ENCODE measurements at regions not wholly inside any gene's neighbourhood (a gene's known extent, or its start where the extent isn't known, plus 50 kb on each side); places are given as distances from the start of the nearest gene placed in this dataset.

DNA sequence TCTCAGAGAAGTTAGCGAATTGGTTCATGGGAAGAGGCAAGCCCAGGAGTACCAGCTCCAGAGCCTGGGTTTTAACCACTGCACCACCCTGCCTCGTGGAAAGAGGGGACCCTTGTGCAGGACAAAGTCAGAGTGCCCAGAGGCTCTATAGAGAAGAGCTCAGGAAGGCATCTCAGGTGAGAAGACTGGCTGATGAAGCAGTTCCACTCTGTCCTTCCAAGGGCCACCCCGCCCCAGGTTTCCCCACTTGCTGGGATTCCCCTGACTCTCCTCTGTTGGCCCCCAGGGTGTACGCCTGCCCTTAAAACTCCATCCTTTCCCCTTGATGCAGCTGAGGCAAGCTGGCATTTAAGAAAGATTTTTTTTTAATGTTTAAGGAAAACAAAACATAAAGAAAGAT is 265.8 kb downstream of the BUD13 start:
- no peak for DNase-seq (ENCODE audit: low read depth, low spot score)

DNA sequence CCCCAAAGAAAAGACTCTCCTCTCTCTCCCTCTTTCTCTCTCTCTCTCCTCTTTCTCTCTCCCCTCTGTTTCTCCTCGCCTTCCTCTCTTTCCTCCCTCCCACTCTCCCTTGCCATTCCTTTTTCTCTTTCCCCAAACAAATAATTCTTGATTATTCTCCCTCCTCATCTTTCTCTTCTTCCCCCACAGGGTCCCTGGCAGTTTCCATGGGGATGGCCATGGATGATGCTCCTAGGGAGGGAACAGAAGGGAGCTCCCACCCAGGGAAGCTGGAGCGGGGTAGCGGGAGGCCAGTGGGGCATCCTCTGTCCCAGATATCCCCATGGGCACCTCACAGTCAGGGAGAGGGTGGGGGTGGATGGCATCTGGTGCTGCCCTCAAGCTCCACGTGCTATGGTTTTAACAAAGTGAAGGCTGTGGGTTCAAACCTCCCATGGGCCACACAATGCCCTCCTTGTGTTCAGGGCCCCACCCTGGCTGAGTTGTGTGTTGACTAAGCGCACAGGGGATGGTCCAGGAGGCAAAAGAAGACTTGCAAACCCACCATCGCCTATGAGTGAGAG is 266.4 kb downstream of the BUD13 start:
- no peak for DNase-seq (ENCODE audit: low read depth, low spot score)

DNA sequence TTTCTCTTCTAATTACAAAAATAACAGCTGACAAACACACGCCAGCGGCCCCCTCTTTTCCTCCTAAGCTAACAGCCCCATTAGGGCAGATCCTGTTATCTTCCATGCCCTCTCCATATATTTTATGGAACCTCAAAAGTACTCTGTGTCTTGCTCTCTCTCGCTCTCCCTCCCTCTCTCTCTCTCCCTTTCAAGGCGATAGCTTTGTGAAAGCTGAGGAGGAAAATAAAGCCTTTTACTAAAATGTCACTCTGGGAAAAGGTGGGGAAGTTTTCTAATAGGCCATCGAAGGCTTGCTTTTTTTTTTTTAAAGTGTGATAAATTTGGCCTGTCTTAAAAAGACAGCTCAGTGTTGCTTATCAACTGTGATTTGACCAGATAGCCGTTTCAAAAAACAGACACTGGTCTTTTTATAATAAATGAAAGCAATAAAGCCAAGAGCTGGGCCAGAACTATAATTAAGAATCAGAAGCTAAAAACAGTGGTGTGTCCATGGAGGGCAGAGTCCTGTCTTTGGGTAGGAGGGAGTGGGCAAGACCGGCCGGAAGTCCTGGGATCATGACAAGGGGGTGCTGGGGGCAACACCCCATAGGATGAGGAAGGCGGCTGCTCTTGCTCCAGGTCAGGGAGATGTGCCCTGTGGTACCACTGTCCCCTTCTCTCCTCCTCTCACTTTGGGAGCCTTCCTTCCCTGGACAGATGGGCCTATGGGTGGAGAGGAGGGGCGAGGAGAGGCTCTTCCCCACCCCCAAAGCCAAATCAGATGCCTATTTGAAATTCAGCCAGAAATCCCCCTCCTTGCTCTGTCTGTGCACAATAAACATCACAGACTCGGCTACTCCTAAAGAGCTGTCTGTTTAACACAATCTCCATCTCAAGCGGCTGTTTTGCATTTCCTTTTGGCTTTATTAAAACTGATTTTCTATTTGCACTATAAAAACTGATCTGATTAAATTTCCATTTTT is 267.2 kb downstream of the BUD13 start:
- DNase-seq (ENCODE audit: low read depth, low spot score), result no peak

DNA sequence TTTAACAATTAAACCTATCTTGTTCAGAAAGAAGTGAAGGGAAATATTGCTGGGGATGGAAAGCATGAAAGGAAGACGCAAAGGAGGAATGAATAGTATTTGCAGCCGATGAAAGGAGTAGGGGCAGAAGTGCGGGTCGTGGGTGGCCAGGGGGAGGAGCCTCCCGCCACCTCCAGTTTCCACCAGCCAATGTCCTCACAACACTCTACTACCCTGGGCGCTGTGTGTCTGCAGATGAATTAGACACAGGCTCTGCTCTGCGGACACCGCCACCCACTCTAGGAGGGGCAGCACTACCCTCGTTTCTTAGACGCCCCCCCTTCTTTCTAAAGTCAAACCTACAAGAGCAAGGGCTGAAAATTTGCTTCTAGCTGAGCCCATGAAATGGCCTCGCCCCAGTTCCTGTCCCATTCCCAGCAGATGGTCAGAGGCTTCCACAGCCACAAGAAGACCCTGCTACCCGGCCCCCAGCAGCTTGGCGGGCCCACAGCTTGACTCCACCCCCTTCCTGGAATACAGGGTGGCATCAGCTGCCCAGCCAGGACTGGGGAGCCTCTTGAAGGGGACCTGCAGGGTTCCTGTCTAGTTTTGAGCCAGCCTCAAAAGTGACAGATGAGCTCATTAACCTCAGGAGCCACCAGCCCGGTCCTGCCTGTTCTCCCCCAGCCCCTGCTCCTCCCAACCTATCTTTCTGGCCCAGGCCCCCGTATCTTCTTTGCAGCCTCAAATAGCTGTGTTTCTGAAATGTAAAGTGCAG is 268.1 kb downstream of the BUD13 start:
- no peak for DNase-seq (ENCODE audit: low read depth, low spot score)

DNA sequence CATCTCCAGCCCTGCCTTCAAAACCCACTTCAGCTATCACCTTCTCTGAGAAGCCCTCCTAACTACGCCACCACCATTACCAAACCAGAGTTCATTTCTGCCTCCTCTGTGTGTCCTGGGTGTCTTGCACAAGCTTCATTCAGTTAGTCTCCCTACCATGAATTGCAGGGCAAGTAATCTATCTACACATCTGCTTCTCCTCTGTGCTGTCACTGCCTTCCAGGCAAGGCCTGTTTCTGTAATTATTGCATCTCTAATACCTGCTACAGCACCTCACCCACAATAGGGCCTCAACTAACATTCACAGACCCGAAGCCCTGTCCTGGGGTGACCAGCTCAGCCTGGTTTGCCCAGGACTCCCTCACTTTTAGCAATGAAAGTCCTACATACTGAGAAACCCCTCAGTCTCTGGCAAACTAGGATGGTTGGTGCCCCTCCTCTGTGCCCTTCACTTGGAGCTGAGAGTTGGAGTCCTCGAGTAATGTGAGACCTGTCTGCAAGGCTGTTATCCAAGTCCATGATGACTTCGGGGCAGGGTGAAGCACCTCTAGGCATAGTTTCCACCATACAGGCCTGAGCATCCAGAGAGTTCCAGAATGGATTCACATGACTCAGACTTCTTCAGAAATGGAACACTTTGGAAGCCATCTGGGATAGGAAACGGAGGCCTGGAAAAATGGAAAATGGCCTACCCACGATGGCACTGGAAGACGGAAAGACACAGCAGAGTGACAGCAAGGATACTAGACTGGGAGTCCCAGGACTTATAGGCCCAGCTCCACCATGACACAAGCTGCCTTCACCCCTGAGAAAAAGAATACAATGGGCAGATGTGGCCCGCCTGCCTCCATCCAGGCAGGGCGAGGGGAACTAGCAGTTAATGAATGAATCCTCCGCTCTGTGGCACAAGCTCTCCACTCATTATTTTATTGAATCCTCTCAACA is 269.3 kb downstream of the BUD13 start:
- DNase-seq (ENCODE audit: low read depth, low spot score), result no peak

DNA sequence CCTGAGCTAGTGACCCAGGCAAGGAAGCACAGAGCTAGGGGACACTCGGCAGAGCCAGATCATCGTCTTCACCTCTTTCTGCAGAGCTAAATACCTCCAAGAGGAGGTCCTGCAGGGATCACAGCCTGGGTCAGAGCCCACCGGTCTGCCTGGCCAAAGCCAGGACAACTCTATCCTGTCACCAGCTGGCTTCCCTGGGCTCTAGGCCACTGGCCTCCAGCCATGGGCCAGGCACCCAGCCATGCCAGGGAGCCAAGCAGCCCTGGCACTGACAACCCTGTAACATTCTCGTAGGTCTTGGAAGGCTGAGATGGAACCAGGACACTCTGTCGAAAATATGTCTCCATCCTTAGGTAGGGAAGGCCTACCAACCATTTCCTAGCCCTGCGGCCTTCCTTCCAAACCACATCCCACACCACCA is 270.1 kb downstream of the BUD13 start:
- DNase-seq (ENCODE audit: low read depth, low spot score), result no peak

DNA sequence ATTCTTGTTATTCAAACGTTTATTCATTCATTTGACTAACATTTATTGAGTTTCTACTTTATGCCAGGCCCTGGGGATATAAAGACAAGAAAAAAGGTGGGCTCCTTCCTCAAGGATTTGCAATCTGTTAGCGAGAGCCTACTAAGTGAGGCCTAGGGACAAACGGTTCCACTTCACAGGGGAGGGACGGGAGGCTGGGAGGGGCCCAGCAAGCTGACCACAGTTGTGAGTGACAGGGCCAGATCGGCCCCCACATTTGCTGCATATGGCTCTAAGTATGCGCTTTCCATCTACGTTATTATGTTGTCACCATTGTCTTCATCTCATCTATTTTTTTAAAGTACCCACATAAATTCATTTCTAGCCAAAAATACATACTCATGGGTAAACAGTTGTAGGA is 271.1 kb downstream of the BUD13 start:
- no peak for DNase-seq (ENCODE audit: low read depth, low spot score)

DNA sequence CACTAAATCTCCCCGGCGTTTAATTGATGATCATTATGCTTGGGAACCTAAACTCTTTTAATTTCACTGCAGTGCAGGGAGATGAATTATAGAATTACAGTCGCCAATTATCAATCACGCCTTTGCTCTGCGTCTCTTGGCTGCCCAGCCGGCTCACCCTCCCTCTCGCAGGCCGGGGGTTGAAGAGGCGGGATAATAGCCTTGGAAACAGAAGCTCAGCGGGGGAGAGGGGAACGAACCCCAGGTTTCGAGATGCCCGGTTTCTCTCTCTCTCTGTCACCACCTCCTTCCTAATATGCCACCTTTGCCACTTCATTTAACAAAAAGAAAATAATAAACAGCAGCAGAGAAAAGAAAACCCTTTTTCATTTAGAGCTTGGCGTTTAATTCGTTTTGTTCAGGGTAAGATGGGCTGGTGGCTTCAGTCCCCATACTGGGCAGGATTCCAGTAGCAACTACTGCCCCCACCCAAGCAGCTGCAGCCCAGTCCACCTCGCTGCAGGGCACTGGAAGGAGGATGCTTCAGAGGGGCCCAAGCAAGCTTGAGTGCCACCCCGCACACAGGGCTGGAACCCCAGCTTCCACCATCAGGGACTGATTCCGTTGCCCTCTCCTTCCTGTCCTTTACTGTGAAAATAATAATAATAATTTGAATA is 271.7 kb downstream of the BUD13 start:
- no peak for DNase-seq (ENCODE audit: low read depth, low spot score)

DNA sequence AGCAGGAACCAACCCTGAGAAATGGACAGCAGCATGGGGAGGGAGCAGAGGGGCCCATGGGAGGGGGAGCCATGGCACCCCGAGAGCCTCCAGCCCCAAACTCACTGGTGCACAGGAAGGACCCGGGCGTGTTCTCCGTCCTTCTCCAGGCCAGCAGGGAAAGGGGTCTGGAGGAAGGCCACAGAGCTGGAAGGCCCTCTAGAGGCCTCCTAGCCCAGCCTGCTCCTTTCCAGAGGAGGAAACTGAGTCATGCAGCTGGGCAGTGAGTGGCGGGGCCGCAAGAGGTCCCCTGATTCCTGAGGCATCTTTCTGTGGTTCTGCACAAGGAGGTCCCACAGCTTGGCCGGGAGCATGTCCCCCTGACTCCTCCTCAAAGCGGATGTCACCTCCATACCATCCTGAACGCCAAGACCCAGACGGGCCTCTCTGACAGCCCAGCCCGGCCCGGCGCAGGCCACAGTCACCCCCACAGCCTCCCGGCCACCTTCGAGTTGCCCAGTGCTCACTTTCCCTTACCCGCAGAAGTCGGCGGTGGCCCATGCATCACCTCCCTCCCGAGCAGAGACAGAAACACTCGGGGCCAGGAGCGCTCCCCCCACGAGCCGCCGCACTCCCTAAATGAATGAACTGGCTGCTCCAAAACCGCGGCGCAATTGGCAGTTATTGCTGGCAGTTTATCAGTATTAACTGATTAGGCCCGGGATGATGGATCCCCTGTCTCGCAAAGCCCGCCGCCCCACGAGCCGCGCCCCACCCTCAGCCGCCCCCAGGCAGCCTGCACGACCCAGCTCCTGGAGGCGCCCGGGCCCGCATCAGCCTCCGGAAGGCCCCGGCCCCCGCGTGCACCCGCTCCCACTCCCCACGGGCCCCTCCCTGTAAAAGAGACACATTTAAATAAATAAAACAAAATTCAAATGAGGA is 272.5 kb downstream of the BUD13 start:
- DNase-seq (ENCODE audit: low read depth, low spot score), result no peak

DNA sequence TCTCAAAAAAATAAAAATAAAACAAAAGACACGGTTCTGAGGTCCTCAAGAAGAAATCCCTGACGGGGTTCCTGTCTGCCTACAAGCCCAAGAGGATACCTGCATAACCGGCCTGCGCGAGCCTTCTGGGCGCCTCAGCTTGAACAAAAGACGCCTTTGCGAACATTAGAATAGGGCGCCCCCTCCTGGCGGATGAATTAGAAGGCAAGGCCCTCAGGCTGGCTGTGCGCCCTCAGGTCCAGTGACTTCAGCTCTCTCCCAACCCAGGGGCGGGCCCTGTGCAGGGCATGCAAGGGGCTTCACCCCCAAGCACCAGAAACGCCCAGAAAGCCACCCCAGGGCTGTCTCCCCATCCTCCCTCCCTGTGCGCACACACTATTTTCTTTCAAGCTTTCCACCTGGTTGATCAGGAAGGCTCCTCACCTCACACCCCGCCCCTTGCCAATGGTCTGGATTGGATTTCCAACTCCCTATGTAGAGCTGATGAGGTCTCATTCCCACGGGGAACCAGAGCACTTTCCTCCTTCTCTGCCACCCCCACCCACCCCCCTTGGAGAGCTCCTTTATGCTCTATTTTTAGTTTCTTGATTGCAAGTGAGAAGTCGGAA is 273.3 kb downstream of the BUD13 start:
- DNase-seq (ENCODE audit: low read depth, low spot score), result peak; percentile 94

DNA sequence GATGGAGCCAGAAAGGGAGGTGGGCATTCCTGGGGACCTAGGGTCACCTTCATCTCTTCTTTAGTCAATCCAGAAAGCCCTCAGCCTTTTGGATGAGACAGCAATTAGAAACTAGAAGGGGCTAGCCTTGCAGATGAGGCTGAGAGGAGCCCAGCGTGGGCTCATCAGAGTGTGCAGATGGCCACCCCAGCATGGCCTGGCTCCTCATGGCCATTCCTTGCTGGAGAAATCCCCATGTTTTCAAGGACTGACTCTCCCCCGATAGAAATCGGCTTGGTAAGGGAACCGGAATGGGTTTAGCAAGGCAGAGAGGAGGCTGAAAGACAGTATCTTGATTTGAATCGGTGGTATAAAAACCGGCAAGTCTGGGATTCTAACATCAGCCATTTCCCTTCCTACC is 274.6 kb downstream of the BUD13 start:
- DNase-seq (ENCODE audit: low read depth, low spot score), result no peak

DNA sequence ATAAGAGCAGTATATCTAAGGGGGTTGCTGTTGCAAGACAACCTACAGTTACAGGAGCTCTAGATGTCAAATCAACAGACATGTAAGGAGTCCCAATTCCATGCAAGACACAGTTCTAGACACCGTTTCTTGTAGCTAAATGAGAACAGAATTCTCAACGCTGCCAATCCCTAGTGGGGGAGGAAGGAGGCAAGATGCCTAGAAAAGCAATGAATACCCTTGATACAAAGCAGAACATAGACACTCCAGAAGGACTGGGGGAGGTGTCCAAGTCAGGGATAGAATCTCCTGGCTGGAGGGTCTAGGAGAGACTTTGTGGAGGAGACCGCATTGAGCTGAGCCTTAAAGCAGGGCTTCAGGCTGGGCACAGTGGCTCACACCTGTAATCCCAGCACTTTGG is 280.2 kb downstream of the BUD13 start:
- no peak for DNase-seq (ENCODE audit: low read depth, low spot score)

DNA sequence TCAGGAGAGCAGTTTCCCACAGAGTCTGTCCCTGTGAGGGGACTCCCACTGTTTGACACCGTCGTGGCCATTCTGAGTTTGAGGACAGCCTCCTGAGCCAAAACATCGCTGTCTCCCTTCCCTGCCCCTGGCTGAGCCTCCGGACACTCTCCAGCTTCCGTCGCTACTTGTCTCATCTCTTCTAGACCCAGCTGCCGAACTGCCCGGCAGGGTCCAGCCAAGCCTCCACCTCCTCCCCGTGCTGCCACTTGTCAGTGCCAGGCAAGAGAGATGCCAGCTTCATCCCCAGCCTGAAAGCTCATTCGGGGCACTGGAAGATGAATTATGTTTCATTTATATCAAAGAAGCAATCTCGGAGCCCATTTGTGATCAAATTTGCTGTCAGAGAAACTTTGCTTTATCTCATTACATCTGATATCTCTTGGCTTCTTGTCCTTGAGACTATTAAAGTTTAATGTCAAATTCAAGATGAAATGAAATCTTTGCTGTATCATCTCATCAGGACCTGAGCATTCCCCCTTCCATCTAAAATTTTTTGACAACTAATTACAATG is 283.9 kb downstream of the BUD13 start:
- no peak for DNase-seq (ENCODE audit: low read depth, low spot score)

DNA sequence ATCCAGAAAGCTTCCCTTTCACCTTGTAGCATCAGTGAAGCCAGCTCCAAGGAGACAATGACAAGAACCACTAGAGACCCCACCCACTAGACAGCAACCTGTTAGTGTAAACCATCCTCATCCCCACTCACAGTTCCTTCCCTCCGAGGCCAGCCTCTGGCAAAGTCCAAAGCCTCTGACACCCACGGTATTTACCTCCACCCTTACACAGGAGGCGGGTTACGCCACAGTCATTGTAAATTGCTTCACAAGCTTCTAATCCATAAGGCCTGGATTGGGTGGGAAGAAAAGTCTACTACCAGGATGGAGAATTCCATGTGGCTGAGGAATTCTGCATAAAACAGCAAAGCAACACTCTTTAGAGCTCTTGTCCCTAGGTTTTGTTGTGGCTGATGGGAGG is 287.4 kb downstream of the BUD13 start:
- DNase-seq (ENCODE audit: low read depth, low spot score), result no peak

DNA sequence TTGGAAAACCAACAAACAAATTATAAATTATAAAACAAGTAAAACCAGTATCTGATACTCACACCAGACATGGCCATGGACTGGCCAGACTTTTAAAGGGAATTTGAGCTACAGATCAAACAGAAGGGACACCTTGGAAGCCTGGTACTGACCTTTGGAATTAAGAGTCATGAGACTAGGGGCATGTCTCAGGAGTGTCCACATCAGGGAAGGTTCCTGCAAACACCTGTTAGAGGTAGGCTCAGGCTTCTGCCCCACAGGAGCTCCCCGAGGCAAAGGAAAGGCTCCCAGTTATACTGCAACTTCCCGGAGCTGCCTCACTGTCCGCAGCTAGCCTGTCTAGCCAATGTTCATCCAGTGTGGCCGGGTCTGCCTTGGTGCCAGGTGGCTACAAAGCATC is 290.1 kb downstream of the BUD13 start:
- DNase-seq (ENCODE audit: low read depth, low spot score), result no peak

DNA sequence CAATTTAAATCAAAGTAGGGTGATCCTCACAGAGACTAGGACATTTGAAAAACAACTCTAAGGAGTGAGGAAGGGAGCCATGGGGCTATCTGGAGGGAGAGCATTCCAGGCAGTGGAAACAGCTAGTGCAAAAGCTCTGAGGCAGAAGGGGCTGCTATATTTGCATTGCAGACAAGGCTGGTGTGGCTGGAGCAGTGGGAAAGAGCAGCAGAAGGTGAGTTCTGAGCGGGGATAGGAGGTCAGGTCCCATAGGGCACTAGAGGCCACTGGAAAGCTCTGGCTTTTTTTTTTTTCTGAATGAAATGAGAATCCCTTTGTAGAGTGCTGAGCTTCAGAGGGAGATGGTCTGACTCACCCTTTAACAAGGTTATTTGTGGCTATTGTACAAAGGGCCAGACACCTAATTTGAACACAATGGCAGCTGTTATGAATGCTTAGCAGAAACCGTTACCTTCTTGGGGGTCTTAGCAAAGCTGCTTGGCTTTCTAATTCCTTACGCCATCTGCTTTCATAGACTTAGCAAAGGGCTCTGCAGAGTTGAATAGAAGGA is 291.6 kb downstream of the BUD13 start:
- no peak for DNase-seq (ENCODE audit: low read depth, low spot score)

DNA sequence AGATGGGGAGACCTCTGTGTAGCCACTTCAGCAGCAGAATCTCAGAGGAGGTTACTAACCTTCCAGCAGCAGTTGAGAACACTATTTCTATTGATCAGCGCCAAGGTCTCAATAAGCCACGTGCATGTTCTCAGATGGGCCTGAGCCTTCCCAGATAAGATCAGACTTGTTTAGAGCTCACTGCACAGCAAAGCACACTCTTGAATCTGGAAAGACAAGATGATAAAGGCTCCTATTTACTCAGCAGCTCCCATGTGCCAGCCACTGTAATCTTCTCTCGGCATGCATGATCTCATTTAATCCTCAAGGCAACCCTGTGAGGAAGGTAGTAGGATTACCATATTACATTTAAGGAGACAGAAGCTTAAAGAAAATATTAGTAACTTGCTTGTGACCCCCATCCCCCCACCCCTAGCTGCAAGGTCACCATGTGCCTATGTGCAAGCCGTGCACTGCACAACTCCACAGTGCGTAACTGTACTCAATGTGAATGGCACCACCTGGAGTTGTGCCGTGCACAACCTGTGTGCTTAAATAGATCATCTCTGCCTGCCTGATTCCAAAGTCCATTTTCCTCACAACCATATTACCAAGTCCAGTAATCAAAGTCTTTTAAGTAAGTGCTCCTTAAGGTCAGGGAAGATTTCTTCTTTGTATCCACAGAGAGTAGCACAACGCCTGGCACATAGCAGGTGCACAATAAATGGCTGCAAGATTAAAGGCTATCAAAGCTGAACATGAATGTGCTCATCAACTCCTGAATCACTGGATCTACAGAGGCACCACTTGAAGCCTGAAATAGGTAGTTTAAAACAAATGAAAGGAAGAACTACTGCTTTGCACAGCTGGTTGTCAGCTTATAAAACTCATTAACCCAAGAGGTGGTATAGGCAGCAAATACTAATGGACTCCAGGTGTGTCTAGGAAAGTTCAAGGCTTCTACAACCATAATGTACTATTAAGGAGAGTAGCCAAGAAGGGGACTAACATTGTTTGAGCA is 293.8 kb downstream of the BUD13 start:
- DNase-seq (ENCODE audit: low read depth, low spot score), result no peak
